ENCODE measurements at regions not wholly inside any gene's neighbourhood (a gene's known extent, or its start where the extent isn't known, plus 50 kb on each side); places are given as distances from the start of the nearest gene placed in this dataset.

DNA sequence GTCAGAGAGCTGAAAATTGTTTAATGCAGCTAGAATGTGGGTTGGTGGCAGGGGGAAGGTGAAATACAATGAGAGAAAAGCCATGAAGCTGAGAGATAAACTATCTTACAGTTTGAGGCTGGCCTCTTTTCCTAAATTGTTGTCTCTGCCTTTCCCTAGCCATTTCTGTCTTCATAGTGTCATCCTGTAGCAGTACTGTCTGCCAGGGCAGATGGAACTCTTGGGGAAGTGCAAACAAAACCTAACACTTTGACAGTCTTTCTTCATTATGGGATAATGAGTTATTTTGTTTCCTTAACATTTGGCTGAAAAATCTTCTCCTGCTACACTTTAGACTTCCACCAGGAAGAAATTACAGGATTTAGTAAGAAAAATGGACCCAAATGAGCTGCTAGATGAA, 197.8 kb upstream of the ARX start:
- no peak for DNase-seq

DNA sequence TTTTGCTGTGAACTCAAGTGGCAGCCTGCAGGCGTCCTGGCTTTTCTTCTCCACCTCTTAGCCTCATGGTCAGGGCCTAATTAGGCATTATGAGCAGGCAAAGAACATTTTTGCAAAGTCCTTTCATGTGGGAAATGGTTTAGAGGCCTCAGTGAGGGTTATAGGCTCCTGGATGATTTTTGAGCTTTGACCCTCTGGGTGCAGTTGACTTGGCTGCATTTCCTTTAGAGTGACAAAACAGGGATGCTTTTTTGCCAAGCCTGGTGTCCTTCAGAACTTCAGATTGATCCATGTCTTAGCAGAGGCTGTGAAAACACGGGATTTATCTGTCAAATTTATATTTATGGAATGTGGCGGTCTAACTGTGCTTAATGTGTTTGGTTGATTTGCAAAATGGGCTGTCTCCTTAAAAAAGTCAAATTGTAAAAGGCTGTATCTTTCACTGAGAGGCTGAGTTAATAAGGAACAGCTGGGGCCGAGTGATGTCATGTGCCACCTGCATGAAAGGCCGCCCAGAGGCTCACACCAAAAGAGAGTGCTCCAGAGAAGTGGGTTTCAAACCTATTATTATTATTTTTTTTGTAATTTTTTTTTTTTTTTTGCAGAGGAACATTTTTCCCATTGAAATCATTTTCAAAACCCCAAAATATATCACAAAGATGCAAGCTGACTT, 192.2 kb upstream of the ARX start:
- no peak for DNase-seq

DNA sequence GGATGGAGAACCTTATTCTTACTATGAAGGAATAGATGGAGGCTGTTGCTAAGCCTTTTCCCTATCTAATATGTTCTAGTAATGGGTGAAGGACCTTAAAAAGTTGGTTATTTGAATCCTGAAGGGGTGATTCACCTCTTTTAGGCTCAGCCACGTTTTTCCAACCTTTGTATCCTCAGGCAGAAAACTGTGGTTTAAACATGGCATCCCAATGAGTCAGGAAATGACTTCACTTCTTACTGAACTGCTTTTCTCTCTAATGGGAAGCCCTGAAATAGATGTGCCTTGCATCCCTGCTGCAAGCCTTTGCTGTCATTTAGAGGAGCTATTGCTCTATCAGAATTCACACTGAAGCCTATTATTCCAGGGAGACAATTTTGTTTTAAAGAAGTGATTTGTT, 191.0 kb upstream of the ARX start:
- no peak for DNase-seq

- no peak for DNase-seq
These were observed 188.4 kb upstream of the ARX start for GRCh38 chrX:25204182-25204581.

- DNase-seq = no peak
These were observed 187.1 kb upstream of the ARX start for GRCh38 chrX:25202827-25203226.

DNA sequence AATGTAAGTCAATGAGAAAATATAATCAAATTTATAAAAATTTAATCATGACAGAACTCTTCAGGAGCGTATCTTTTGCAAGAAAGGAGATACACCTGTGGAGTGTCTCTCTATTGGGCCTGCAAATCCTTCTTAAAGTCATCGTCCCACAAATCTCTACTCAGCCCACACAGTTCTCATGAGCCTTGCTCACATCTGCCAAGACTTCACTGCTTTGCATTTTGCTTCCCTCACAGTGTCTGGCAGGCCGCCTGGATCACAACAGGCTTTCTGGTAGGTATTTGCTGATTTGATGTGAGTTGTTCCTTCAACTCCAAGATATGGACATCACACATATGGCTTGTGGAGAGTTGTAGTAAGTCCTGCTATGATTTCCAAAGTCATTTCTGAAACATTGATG, 183.1 kb upstream of the ARX start:
- no peak for DNase-seq

- DNase-seq = no peak
These were observed 182.5 kb upstream of the ARX start for GRCh38 chrX:25198253-25198652.

GRCh38 chrX:25196221-25196620, 180.5 kb upstream of the ARX start:
- DNase-seq = no peak

DNA sequence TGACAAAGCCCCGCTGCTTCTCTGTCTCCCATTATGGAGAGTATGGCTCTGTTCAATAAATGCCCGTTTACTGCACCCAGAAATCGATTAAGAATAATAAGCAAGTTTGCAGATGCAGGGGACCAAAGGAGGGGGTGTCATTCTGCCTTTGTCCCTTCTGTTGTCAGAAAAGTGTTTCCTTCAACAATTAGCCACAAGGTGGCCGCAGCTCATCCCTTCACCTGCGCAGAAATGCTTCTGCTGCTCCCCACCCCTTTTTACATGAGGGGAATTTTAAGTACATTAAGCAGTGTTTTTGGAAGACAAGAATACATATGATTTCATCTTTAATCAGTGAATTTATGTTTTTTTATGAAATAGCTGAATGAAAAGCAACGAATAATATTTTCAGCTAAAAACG, 175.6 kb upstream of the ARX start:
- no peak for DNase-seq

GRCh38 chrX:25181775-25182174, 166.0 kb upstream of the ARX start:
- DNase-seq = no peak

DNA sequence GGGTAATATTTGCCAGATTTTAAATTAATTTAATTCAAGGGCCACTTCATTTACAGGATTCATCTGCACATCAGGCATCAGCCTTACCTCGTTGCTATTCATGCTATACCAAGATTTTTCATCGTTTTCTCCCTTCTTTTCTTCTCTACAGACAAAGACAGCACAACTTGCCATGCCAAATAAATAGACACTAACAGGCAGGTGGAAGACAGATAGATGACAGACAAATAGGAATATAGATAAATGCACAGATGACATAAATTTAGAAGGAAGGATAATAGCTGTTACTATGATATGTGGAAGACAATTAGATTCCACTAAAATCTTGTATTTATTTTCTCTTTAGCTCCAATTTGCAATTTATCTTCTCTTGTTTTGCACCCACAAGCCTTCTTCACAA, 164.5 kb upstream of the ARX start:
- DNase-seq = no peak

DNA sequence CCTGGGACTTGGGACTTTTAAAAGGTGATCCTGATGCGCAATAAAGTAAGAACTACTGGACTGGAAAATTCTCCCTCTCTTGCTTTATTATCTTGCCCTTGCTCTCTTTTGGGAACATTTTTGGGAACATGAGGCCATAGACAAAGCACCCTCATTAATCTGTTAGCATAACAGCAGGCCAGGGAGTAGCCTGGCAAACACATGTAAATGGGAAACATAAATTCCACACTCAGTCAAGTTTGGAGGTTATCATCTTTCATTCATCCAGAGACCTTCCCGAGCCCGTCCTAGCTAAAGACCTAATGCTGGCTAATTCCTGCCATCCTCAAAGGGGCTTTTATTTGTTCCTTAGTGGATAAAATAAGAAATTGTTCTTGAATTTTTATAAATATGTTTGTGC, 162.8 kb upstream of the ARX start:
- DNase-seq = no peak

GRCh38 chrX:25175743-25176142, 160.0 kb upstream of the ARX start:
- no peak for DNase-seq

DNA sequence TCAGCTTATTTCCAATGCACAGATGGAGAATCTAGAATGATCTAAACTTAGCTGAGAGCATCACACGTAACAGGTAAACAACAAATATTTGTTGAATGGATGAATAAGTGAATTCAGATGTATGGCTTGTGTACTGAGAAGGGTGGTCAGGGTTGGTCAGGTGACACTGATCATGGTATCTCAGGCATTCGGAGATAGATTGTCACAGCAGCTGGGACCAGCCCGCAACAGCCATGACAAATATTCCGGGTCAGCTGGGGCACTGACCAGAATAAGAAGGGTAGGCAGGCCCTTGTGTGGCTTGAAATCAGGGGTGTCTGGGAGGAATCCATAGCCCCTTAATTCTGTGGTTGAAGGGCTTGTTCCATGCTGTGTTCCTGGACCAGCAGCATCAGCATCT, 159.4 kb upstream of the ARX start:
- DNase-seq = no peak

- DNase-seq = no peak
These were observed 150.8 kb upstream of the ARX start for GRCh38 chrX:25166546-25166945.

DNA sequence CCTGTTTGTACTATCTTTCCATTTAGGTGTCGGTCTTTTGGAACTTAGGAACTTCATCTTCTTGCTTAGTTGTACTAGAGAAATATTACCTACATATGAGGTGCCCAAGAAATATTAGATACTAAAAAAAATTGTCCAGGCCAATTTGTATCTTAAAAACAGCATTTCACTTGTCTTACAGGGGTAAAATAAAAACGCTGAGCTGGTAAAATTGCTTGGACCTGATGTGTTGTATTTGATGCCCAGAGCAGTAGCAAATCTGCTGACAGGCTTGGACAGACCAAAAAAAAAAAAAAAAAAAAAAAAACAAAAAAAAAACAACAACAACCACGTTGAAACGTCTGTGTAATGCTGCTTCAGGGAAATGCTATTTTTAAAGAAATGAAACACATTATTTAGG, 150.4 kb upstream of the ARX start:
- DNase-seq = no peak

DNA sequence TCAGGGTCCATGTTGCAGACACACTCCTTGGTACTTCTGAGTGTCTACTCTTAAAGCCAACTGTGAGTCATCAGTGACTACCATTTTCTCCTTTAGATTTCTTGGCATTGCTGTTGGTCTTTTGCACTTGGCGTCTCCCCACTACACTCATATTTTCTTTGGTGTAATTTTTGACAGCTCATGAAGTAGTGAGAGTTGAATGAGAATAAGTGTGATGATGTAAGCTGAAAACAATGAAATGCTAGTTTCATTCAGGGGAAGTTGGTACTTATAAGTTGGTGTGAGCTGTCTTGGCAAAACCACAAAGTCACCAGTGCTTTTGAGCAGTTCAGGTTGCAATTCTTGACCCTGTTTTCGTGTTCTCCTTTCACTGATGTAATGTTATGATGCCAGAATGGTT, 142.9 kb upstream of the ARX start:
- DNase-seq = no peak

GRCh38 chrX:25156832-25157231, 141.1 kb upstream of the ARX start:
- no peak for DNase-seq

DNA sequence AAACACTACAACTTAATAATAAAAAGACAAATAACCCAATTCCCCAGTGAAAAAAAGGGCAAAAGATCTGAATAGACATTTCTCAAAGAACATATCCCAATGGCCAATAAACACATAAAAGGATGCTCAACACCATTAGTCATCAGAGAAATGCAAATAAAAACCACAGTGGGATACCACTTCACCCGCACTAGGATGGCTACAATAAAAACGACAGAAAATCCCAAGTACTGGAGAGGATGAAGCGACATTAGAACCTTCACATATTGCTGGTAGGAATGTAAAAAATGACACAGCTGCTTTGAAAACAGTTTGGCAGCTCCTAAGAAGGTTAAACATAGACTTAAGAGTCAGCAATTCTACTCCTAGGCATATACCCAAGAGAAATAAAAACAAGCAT, 140.6 kb upstream of the ARX start:
- no peak for DNase-seq

- DNase-seq = no peak
These were observed 138.4 kb upstream of the ARX start for GRCh38 chrX:25154168-25154567.

DNA sequence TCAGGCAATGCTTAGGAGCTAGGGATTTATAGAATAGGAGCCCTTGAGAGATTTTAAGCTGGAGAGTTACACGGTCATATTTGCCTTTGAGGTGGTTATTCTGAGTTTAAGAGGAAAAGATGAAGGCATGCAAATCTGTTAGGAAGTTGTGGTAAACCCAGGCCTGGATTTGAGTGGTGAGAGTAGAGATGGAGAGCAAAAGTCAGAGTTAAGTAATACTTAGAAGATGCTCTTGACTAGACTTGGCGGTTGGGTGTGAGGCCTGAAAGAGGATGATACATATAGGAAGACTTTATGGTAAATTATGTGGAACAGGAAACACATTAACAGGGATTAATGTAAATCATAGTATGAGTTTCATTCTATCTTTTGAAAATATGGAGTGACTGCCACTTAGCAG, 136.0 kb upstream of the ARX start:
- DNase-seq = no peak

DNA sequence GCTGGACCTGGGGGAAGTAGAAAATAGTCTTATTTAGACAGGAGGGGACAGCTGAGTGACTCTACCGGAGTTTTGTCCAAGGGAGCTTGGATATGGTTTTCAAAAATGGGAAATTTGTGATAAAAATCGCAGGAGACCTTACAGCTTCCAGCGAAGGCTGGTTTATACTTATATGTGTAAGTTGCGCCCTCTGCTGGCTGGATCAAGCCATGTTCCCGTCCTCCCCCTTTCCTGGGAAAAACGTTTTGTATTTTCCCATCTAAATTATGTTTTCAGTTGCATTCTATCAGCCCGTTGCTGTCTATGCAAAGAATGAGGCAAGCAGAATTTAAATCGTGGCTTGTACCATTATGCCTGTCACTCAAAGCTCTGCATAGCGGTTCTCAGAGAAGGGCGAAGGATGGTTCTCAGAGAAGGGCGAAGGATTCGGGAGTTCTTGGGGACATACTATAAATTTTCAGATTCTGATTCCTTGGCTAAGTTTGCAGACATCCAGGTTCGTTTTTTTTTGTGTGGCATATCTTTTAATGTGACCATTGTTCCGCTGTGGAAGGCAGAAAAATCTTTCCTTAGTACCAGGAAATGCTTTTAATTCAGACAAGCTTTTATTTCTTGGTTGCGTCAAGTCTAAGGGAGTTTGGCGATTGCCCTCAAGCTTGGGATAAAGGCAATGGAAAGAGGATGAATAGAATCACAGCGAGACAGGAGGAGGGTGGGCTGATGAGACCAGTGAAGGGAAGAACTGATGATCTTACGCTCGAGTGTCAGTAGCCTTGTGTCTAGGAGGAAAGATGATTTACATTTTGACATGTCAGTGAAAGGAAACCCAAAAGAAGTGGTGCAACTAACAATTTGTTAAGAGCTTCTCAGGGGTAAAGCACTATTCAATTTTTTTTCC, 128.5 kb upstream of the ARX start:
- DNase-seq = peak in 1 of 2 experiments; percentile 19

DNA sequence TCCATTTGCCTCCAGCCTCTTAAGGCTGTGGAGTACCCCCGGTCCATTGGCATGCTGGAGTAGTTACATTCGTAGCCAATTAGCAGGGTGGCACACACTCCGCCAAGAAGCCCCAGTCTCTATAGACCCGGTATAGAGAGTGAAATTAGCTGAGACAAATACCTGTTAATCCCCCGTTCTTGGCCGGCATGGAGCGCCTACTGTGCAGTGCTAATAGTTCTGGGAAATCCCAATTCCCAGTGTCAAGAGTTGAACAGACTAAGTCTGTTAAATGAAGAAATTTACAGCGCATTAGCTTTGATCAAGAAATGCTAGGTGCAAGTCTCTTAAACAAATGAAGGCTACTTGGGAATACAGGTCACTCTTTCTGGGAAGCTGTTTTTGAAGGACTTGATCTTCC, 127.8 kb upstream of the ARX start:
- no peak for DNase-seq

DNA sequence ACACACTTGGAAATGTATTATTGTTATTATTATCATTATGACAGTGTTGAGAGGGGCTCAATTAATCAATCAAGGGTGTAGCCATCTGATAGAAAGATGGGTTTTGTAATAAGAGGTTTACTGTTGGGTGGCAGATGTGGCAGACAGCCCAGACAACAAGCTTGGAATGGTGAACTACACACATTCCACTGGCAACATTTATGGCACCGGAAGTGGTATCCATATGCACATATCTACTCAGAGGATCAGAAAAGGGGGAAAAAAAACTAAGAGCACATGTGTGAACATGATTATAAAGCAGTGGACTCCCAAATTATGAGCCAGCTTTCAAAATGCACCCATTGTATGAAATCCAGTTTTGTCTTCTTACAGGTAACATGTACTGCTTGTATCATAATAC, 125.9 kb upstream of the ARX start:
- DNase-seq = no peak

- DNase-seq = no peak
These were observed 115.3 kb upstream of the ARX start for GRCh38 chrX:25131055-25131454.

Data from NCI-H1930 (cell line).